HEK293 (cell line): ENCODE measurements at regions not wholly inside any gene's neighbourhood (a gene's known extent, or its start where the extent isn't known, plus 50 kb on each side); places are given as distances from the start of the nearest gene placed in this dataset.
"Not testable (repeated sequence)": the region's sequence is repeated elsewhere in the genome, so short reads cannot be mapped to it uniquely, and the experiment has no call there.

Source experiments
- CTCF ChIA-PET: fragments of 350-600 bp; formaldehyde crosslinking; extraction: SDS; loops from one replicate; lab custom pipeline; 2021; ENCODE audit warnings: antibody characterized with exemption; lab: Yijun Ruan, JAX
- POLR2A ChIA-PET: fragments of 300-600 bp; formaldehyde crosslinking; extraction: SDS; loops from one replicate; lab custom pipeline; 2020; ENCODE audit warnings: antibody characterized with exemption, inconsistent platforms; lab: Yijun Ruan, JAX
- H3K27ac ChIP-seq: fragments of 200-500 bp; sonication (Bioruptor generic); 2 replicates; pipeline ENCODE4 v1.5.1; 2014; ENCODE audit warnings: low read depth, low read length, control low read depth, inconsistent platforms; ENCODE audit errors: extremely low read depth
- H3K36me3 ChIP-seq, 2 experiments: fragments of 200-500 bp in 1 of 2; sonication (Bioruptor generic) in 1 of 2; 1 replicate in 1 of 2; 2 replicates in 1 of 2; pipeline ENCODE4 v1.5.1; 2014 to 2017; ENCODE audit warnings: inconsistent platforms in 2 of 2, low read length in 2 of 2; ENCODE audit not compliant: control insufficient read depth in 2 of 2, insufficient read depth in 1 of 2
- H3K4me1 ChIP-seq: fragments of 200-500 bp; sonication (Bioruptor generic); 2 replicates; pipeline ENCODE4 v1.5.1; 2014; ENCODE audit warnings: mild to moderate bottlenecking, low read length, inconsistent platforms; ENCODE audit not compliant: control insufficient read depth, insufficient read depth
- H3K4me3 ChIP-seq: 2 replicates; pipeline ENCODE4 v1.5.1; 2011; ENCODE audit warnings: low read depth, mild to moderate bottlenecking, control low read depth, low read length, moderate library complexity
- H3K9me3 ChIP-seq: fragments of 200-500 bp; sonication (Bioruptor generic); 2 replicates; pipeline ENCODE4 v1.5.1; 2014; ENCODE audit warnings: low read depth, low read length, inconsistent platforms; ENCODE audit not compliant: control insufficient read depth, insufficient read depth
- BCL11A ChIP-seq: fragments of 450-650 bp; formaldehyde crosslinking; IDR thresholded peaks from 2 replicates; pipeline ENCODE4 v1.5.1; 2016; ENCODE audit warnings: low read depth, missing biosample characterization, missing genetic modification characterization
- EGR2 ChIP-seq: fragments of 450-650 bp; formaldehyde crosslinking; IDR thresholded peaks from 2 replicates; pipeline ENCODE4 v1.5.1; 2016; ENCODE audit warnings: low read depth, missing biosample characterization, missing genetic modification characterization
- SALL2 ChIP-seq: fragments of 450-650 bp; formaldehyde crosslinking; IDR thresholded peaks from 2 replicates; pipeline ENCODE4 v1.5.0; 2017; ENCODE audit warnings: missing biosample characterization, mild to moderate bottlenecking, missing genetic modification characterization, borderline replicate concordance
- SCRT1 ChIP-seq: fragments of 450-650 bp; formaldehyde crosslinking; IDR thresholded peaks from 2 replicates; pipeline ENCODE4 v1.5.1; 2016; ENCODE audit warnings: missing biosample characterization, missing genetic modification characterization, borderline replicate concordance
- ZBTB49 ChIP-seq: fragments of 450-650 bp; formaldehyde crosslinking; IDR thresholded peaks from 2 replicates; pipeline ENCODE4 v1.5.1; 2016; ENCODE audit warnings: missing biosample characterization, missing genetic modification characterization, low read depth
- ZNF121 ChIP-seq: fragments of 450-650 bp; formaldehyde crosslinking; IDR thresholded peaks from 2 replicates; pipeline ENCODE4 v1.5.1; 2016; ENCODE audit warnings: missing biosample characterization, missing genetic modification characterization
- ZNF521 ChIP-seq: fragments of 450-650 bp; formaldehyde crosslinking; IDR thresholded peaks from 2 replicates; pipeline ENCODE4 v1.5.1; 2017; ENCODE audit warnings: missing biosample characterization, mild to moderate bottlenecking, missing genetic modification characterization
- ZNF561 ChIP-seq: fragments of 450-650 bp; IDR thresholded peaks from 2 replicates; pipeline ENCODE4 v1.5.1; 2018; ENCODE audit warnings: missing biosample characterization, missing genetic modification characterization, borderline replicate concordance
- ZNF596 ChIP-seq: fragments of 450-650 bp; IDR thresholded peaks from 2 replicates; pipeline ENCODE4 v1.5.0; 2018; ENCODE audit warnings: missing biosample characterization, mild to moderate bottlenecking, missing genetic modification characterization, moderate library complexity
- ZNF610 ChIP-seq: fragments of 450-650 bp; formaldehyde crosslinking; IDR thresholded peaks from 2 replicates; pipeline ENCODE4 v1.5.1; 2016; ENCODE audit warnings: missing biosample characterization, missing genetic modification characterization, borderline replicate concordance
- ZNF76 ChIP-seq: fragments of 450-650 bp; formaldehyde crosslinking; IDR thresholded peaks from 2 replicates; pipeline ENCODE4; 2016; ENCODE audit warnings: low read depth, missing biosample characterization, missing genetic modification characterization, borderline replicate concordance
- ZNF792 ChIP-seq: fragments of 450-650 bp; formaldehyde crosslinking; IDR thresholded peaks from 2 replicates; pipeline ENCODE4 v1.5.1; 2016; ENCODE audit warnings: missing biosample characterization, missing genetic modification characterization
- ZSCAN5A ChIP-seq: fragments of 450-650 bp; formaldehyde crosslinking; IDR thresholded peaks from 2 replicates; pipeline ENCODE4 v1.5.1; 2016; ENCODE audit warnings: missing biosample characterization, missing genetic modification characterization
- TF ChIP-seq, protein P1 (sequence below): sonication (generic); formaldehyde crosslinking; IDR thresholded peaks from 2 replicates; pipeline ENCODE4 v1.8.1; 2022; ENCODE audit warnings: mild to moderate bottlenecking, moderate library complexity, missing genetic modification reagents
- TF ChIP-seq, protein P2 (sequence below): fragments of 450-650 bp; formaldehyde crosslinking; IDR thresholded peaks from 2 replicates; pipeline ENCODE4 v1.5.1; 2016; ENCODE audit warnings: missing biosample characterization, missing genetic modification characterization

GRCh38 chr3:13138833-13139145, 65.6 kb upstream of the IQSEC1 start (continued):
- TF ChIP-seq ZNF561 (tag by site-specific recombination) (no peak), ZSCAN5A (tag by site-specific recombination) (no peak), SALL2 (tag by site-specific recombination) (no peak), ZNF792 (tag by site-specific recombination) (no peak), ZBTB49 (tag by site-specific recombination) (no peak), ZNF596 (no peak), ZNF521 (tag by site-specific recombination) (no peak)
- TF ChIP-seq, protein P1, sequence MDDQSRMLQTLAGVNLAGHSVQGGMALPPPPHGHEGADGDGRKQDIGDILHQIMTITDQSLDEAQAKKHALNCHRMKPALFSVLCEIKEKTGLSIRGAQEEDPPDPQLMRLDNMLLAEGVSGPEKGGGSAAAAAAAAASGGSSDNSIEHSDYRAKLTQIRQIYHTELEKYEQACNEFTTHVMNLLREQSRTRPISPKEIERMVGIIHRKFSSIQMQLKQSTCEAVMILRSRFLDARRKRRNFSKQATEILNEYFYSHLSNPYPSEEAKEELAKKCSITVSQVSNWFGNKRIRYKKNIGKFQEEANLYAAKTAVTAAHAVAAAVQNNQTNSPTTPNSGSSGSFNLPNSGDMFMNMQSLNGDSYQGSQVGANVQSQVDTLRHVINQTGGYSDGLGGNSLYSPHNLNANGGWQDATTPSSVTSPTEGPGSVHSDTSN (CRISPR knock-in tag), result no peak
- TF ChIP-seq, all 188 proteins: peak for 0

- CTCF ChIA-PET, result no interaction called here
- Histone ChIP-seq H3K4me3 (no peak overlapping the region), H3K27ac (no peak overlapping the region), H3K36me3 (no peaks in the 10 kb centered on the region), H3K4me1 (no peaks in the 10 kb centered on the region), H3K9me3 (no peaks in the 10 kb centered on the region)
- TF ChIP-seq EGR2 (tag by site-specific recombination) (0 out of 2 replicates have a peak, but pooled peaks have one; percentile 7), SCRT1 (tag by site-specific recombination) (no peak)
- POLR2A ChIA-PET, result no interaction called here
These were observed 65.0 kb upstream of the IQSEC1 start for GRCh38 chr3:13137941-13138832.

DNA sequence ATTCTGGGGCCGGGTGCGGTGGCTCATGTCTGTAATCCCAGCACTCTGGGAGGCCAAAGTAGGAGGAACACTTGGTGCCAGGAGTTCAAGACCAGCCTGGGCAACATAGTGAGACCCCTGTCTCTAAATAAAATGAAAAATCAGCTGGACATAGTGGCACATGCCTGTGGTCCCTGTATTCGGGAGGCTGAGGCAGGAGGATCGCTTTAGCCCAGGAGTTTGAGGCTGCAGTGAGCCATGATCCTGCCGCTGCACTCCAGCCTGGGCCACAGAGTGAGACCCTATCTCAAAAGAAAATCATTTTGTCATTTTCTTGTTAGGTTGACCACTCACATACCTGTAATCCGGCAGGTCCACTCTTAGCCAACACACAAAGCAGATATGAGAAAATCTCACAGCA, 63.6 kb upstream of the IQSEC1 start:
- CTCF ChIA-PET, result interaction anchor here (0.7 kb wide), 1 partner anchor 52 kb away, joined by 3 read pairs; no protein-coding TSS in a partner anchor

GRCh38 chr3:13136426-13136825, 63.2 kb upstream of the IQSEC1 start:
- TF ChIP-seq, protein P2, sequence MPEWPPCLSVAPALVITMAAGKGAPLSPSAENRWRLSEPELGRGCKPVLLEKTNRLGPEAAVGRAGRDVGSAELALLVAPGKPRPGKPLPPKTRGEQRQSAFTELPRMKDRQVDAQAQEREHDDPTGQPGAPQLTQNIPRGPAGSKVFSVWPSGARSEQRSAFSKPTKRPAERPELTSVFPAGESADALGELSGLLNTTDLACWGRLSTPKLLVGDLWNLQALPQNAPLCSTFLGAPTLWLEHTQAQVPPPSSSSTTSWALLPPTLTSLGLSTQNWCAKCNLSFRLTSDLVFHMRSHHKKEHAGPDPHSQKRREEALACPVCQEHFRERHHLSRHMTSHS (tag by site-specific recombination), result no peak
- TF ChIP-seq ZNF76, result no peak
- TF ChIP-seq ZNF610 (tag by site-specific recombination), result no peak
- TF ChIP-seq BCL11A (tag by site-specific recombination), result no peak
- TF ChIP-seq, all 188 proteins: peak for 0
- Histone ChIP-seq H3K27ac (no peak overlapping the region), H3K36me3 (no peaks in the 10 kb centered on the region), H3K9me3 (no peaks in the 10 kb centered on the region), H3K4me3 (no peak overlapping the region), H3K4me1 (no peaks in the 10 kb centered on the region)
- CTCF ChIA-PET, result no interaction called here
- POLR2A ChIA-PET, result no interaction called here

More for the DNA sequence above, 63.6 kb upstream of the IQSEC1 start:
- H3K4me3 ChIP-seq, H3K4me1 ChIP-seq, H3K9me3 ChIP-seq, H3K27ac ChIP-seq, POLR2A ChIA-PET: not testable (repeated sequence)
- TF ChIP-seq ZNF121 (tag by site-specific recombination), result peak; percentile 62
- TF ChIP-seq, all 188 proteins: peak for 1; not testable (repeated sequence) for 187
- H3K36me3 ChIP-seq, result not testable (repeated sequence)
